H9 (cell line): ENCODE measurements at regions not wholly inside any gene's neighbourhood (a gene's known extent, or its start where the extent isn't known, plus 50 kb on each side); places are given as distances from the start of the nearest gene placed in this dataset.

Experiments used
- DNase-seq: peaks from one replicate; pipeline ENCODE4 v3.0.0-alpha.2; 2017
- H2AFZ ChIP-seq: one replicate; pipeline ENCODE4 v1.6.1; 2013; ENCODE audit warnings: mild to moderate bottlenecking, low read length, control low read depth, moderate library complexity
- H2AK5ac ChIP-seq: 2 replicates; pipeline ENCODE4 v1.6.1; 2013; ENCODE audit warnings: low read length, control low read depth, mixed read lengths; ENCODE audit not compliant: insufficient read length
- H2BK120ac ChIP-seq: one replicate; pipeline ENCODE4 v1.6.1; 2013; ENCODE audit warnings: low read depth, mild to moderate bottlenecking, low read length, control low read depth, inconsistent platforms; ENCODE audit not compliant: poor library complexity, severe bottlenecking
- H2BK12ac ChIP-seq: 2 replicates; pipeline ENCODE4 v1.6.1; 2013; ENCODE audit warnings: low read length, control low read depth, mixed read lengths, low read depth; ENCODE audit not compliant: insufficient read length
- H2BK15ac ChIP-seq: 2 replicates; pipeline ENCODE4 v1.6.1; 2013; ENCODE audit warnings: low read depth, low read length, control low read depth
- H2BK20ac ChIP-seq: one replicate; pipeline ENCODE4 v1.6.1; 2013; ENCODE audit warnings: low read depth, mild to moderate bottlenecking, low read length, control low read depth, inconsistent platforms; ENCODE audit not compliant: poor library complexity, severe bottlenecking
- H2BK5ac ChIP-seq: 2 replicates; pipeline ENCODE4 v1.6.1; 2013; ENCODE audit warnings: low read length, control low read depth, mixed read lengths; ENCODE audit not compliant: insufficient read length
- H3K14ac ChIP-seq: 2 replicates; pipeline ENCODE4 v1.6.1; 2013; ENCODE audit warnings: low read length, control low read depth; ENCODE audit not compliant: insufficient read depth
- H3K18ac ChIP-seq: 2 replicates; pipeline ENCODE4 v1.6.1; 2013; ENCODE audit warnings: low read depth, mild to moderate bottlenecking, mixed read lengths, low read length, control low read depth; ENCODE audit not compliant: insufficient read length
- H3K23ac ChIP-seq: 2 replicates; pipeline ENCODE4 v1.6.1; 2013; ENCODE audit warnings: low read length, control low read depth, mixed read lengths, low read depth; ENCODE audit not compliant: insufficient read length
- H3K23me2 ChIP-seq: 2 replicates; pipeline ENCODE4 v1.6.1; 2013; ENCODE audit warnings: low read depth, mild to moderate bottlenecking, mixed read lengths, low read length, control low read depth; ENCODE audit not compliant: insufficient read length, poor library complexity, severe bottlenecking
- H3K27ac ChIP-seq: 2 replicates; pipeline ENCODE4 v1.5.1; 2013; ENCODE audit warnings: low read length, control low read depth, mixed read lengths, low read depth; ENCODE audit not compliant: insufficient read length
- H3K27me3 ChIP-seq: 2 replicates; pipeline ENCODE4 v1.6.1; 2013; ENCODE audit warnings: low read length, control low read depth, inconsistent platforms; ENCODE audit not compliant: insufficient read depth
- H3K4ac ChIP-seq: 2 replicates; pipeline ENCODE4 v1.6.1; 2013; ENCODE audit warnings: low read depth, mild to moderate bottlenecking, control low read depth, inconsistent platforms, low read length, moderate library complexity
- H3K4me1 ChIP-seq: 2 replicates; pipeline ENCODE4 v1.6.1; 2013; ENCODE audit warnings: low read length, control low read depth, inconsistent platforms; ENCODE audit not compliant: insufficient read depth
- H3K4me2 ChIP-seq: 2 replicates; pipeline ENCODE4 v1.6.1; 2013; ENCODE audit warnings: low read length, control low read depth, mixed read lengths; ENCODE audit not compliant: insufficient read length, insufficient read depth
- H3K56ac ChIP-seq: 2 replicates; pipeline ENCODE4 v1.6.1; 2013; ENCODE audit warnings: low read depth, mild to moderate bottlenecking, mixed read lengths, low read length, control low read depth; ENCODE audit not compliant: insufficient read length
- H3K79me1 ChIP-seq: 2 replicates; pipeline ENCODE4 v1.6.1; 2013; ENCODE audit warnings: low read depth, mild to moderate bottlenecking, moderate library complexity, low read length, control low read depth, inconsistent platforms; ENCODE audit not compliant: insufficient read depth, poor library complexity, severe bottlenecking
- H3K79me2 ChIP-seq: 2 replicates; pipeline ENCODE4 v1.6.1; 2013; ENCODE audit warnings: low read length, control low read depth, inconsistent platforms; ENCODE audit not compliant: insufficient read depth
- H3K9ac ChIP-seq: 2 replicates; pipeline ENCODE4 v1.6.1; 2013; ENCODE audit warnings: low read length, control low read depth, mixed read lengths; ENCODE audit not compliant: insufficient read length; ENCODE audit errors: extremely low read depth
- H3K9me3 ChIP-seq: one replicate; pipeline ENCODE4 v1.6.1; 2013; ENCODE audit warnings: low read depth, low read length, inconsistent platforms; ENCODE audit not compliant: control insufficient read depth
- H3T11ph ChIP-seq: one replicate; pipeline ENCODE4 v1.6.1; 2013; ENCODE audit warnings: mild to moderate bottlenecking, low read length, control low read depth, inconsistent platforms
- H4K20me1 ChIP-seq: one replicate; pipeline ENCODE4 v1.6.1; 2013; ENCODE audit not compliant: control insufficient read depth, insufficient read length, insufficient read depth
- H4K5ac ChIP-seq: 2 replicates; pipeline ENCODE4 v1.6.1; 2013; ENCODE audit warnings: low read depth, mild to moderate bottlenecking, mixed read lengths, low read length, control low read depth; ENCODE audit not compliant: insufficient read length
- H4K8ac ChIP-seq: replicated peaks from 2 replicates; pipeline ENCODE4 v1.6.1; 2013; ENCODE audit warnings: low read length, control low read depth, mixed read lengths, low read depth; ENCODE audit not compliant: insufficient read length
- H4K91ac ChIP-seq: 2 replicates; pipeline ENCODE4 v1.6.1; 2013; ENCODE audit warnings: low read depth, mild to moderate bottlenecking, moderate library complexity, mixed read lengths, low read length, control low read depth; ENCODE audit not compliant: insufficient read length
- H3K27ac Mint-ChIP-seq, 3 experiments: 2 replicates in 2 of 3; 3 replicates in 1 of 3; pipeline ENCODE4 v1.8.0; 2020 to 2021; ENCODE audit warnings: mixed read lengths in 3 of 3, mild to moderate bottlenecking in 1 of 3, moderate library complexity in 1 of 3
- H3K27me3 Mint-ChIP-seq: 2 replicates; pipeline ENCODE4 v1.8.0; 2021; ENCODE audit warnings: low read depth, mild to moderate bottlenecking, moderate library complexity, mixed read lengths
- H3K36me3 Mint-ChIP-seq, 3 experiments: 2 replicates in 2 of 3; 3 replicates in 1 of 3; pipeline ENCODE4 v1.8.0; 2020 to 2021; ENCODE audit warnings: low read depth in 3 of 3, mixed read lengths in 3 of 3; ENCODE audit not compliant: insufficient read depth in 1 of 3
- H3K4me1 Mint-ChIP-seq, 2 experiments: 2 replicates each; pipeline ENCODE4 v1.8.0; 2020; ENCODE audit warnings: mixed read lengths in 2 of 2
- H3K4me3 Mint-ChIP-seq, 2 experiments: 2 replicates in 1 of 2; 3 replicates in 1 of 2; pipeline ENCODE4 v1.8.0; 2020 to 2021; ENCODE audit warnings: mild to moderate bottlenecking in 2 of 2, mixed read lengths in 2 of 2, moderate library complexity in 1 of 2
- H3K9me3 Mint-ChIP-seq, 2 experiments: 2 replicates in 1 of 2; 3 replicates in 1 of 2; pipeline ENCODE4 v1.8.0; 2020; ENCODE audit warnings: mild to moderate bottlenecking in 2 of 2, mixed read lengths in 2 of 2, moderate library complexity in 1 of 2
- CTCF ChIP-seq: fragments of 200-600 bp; sonication (generic); conservative IDR thresholded peaks from 3 replicates; pipeline ENCODE4 v1.8.0; 2021; ENCODE audit warnings: antibody characterized with exemption, mild to moderate bottlenecking
- WGBS: extraction: QIAGEN DNeasy Blood & Tissue Kit; methylation state at CpG from one replicate; pipeline ENCODE4 v1.1.7; 2013; ENCODE audit warnings: missing lambda C conversion rate, low lambda C conversion rate, mixed read lengths; ENCODE audit not compliant: insufficient read length; ENCODE audit errors: extremely low coverage; 5-methylcytosine and 5-hydroxymethylcytosine counted together

- no peaks in the 10 kb centered on the region for H3K79me2 ChIP-seq
- Mint-ChIP-seq H3K36me3 (no peaks in the 10 kb centered on the region), H3K27ac (no peak overlapping the region), H3K9me3 (no peaks in the 10 kb centered on the region), H3K4me1 (no peaks in the 10 kb centered on the region), H3K4me3 (no peak overlapping the region), H3K27me3 (no peaks in the 10 kb centered on the region)
- H2BK120ac ChIP-seq = no peak overlapping the region
- H4K8ac ChIP-seq = no peak overlapping the region
- no peak overlapping the region for H3K27ac ChIP-seq
- H4K91ac ChIP-seq = no peak overlapping the region
- H3K18ac ChIP-seq = no peak overlapping the region
- no peak for DNase-seq
- H3K23ac ChIP-seq = no peak overlapping the region
- H3K4me2 ChIP-seq = no peak overlapping the region
- H4K5ac ChIP-seq = no peak overlapping the region
- H3K9me3 ChIP-seq = no peaks in the 10 kb centered on the region
- no peak overlapping the region for H2AK5ac ChIP-seq
- no peak overlapping the region for H2BK15ac ChIP-seq
- H3K23me2 ChIP-seq = no peaks in the 10 kb centered on the region
- H2BK5ac ChIP-seq = no peak overlapping the region
- no peak overlapping the region for H2AFZ ChIP-seq
- no peak overlapping the region for H3K9ac ChIP-seq
- no peaks in the 10 kb centered on the region for H4K20me1 ChIP-seq
- TF ChIP-seq CTCF = no peak
- H3T11ph ChIP-seq = no peak overlapping the region
- no peak overlapping the region for H2BK20ac ChIP-seq
- H3K4me1 ChIP-seq = no peaks in the 10 kb centered on the region
- H2BK12ac ChIP-seq = no peak overlapping the region
- H3K79me1 ChIP-seq = no peaks in the 10 kb centered on the region
- WGBS = no CpG with 5 or more reads among the region's 4 CpGs
- no peak overlapping the region for H3K56ac ChIP-seq
- no peak overlapping the region for H3K14ac ChIP-seq
- no peaks in the 10 kb centered on the region for H3K27me3 ChIP-seq
- no peak overlapping the region for H3K4ac ChIP-seq
Observed at GRCh38 chr12:60845696-60846095, 1249.9 kb downstream of the SLC16A7 start.
